ENCODE measurements at regions not wholly inside any gene's neighbourhood (a gene's known extent, or its start where the extent isn't known, plus 50 kb on each side); places are given as distances from the start of the nearest gene placed in this dataset.
"Not testable (repeated sequence)": the region's sequence is repeated elsewhere in the genome, so short reads cannot be mapped to it uniquely, and the experiment has no call there.

GRCh38 chr14:105635560-105635959, 109.2 kb downstream of the TMEM121 start:
- no peak for DNase-seq (ENCODE audit: low read depth in 2 of 3, low spot score in 2 of 3)

- not testable (repeated sequence) for DNase-seq (ENCODE audit: low read depth in 2 of 3, low spot score in 2 of 3)
Observed at GRCh38 chr14:105636021-105636420, 109.6 kb downstream of the TMEM121 start.

GRCh38 chr14:105636935-105637334, 110.6 kb downstream of the TMEM121 start:
- no peak for DNase-seq (ENCODE audit: low read depth in 2 of 3, low spot score in 2 of 3)

- DNase-seq (ENCODE audit: low read depth in 2 of 3, low spot score in 2 of 3), result not testable (repeated sequence)
Observed at GRCh38 chr14:105637345-105637744, 111.0 kb downstream of the TMEM121 start.

- not testable (repeated sequence) for DNase-seq (ENCODE audit: low read depth in 2 of 3, low spot score in 2 of 3)
Observed at GRCh38 chr14:105639969-105640931, 113.9 kb downstream of the TMEM121 start.

- DNase-seq (ENCODE audit: low read depth in 2 of 3, low spot score in 2 of 3), result no peak
Observed at GRCh38 chr14:105641075-105641937, 114.9 kb downstream of the TMEM121 start.

- not testable (repeated sequence) for DNase-seq (ENCODE audit: low read depth in 2 of 3, low spot score in 2 of 3)
Observed at GRCh38 chr14:105641951-105642350, 115.6 kb downstream of the TMEM121 start.

- not testable (repeated sequence) for DNase-seq (ENCODE audit: low read depth in 2 of 3, low spot score in 2 of 3)
Observed at GRCh38 chr14:105642486-105642885, 116.1 kb downstream of the TMEM121 start.

- DNase-seq (ENCODE audit: low read depth in 2 of 3, low spot score in 2 of 3), result not testable (repeated sequence)
Observed at GRCh38 chr14:105643406-105644052, 117.1 kb downstream of the TMEM121 start.

- not testable (repeated sequence) for DNase-seq (ENCODE audit: low read depth in 2 of 3, low spot score in 2 of 3)
Observed at GRCh38 chr14:105644053-105644435, 117.7 kb downstream of the TMEM121 start.

GRCh38 chr14:105644457-105644856, 118.1 kb downstream of the TMEM121 start:
- DNase-seq (ENCODE audit: low read depth in 2 of 3, low spot score in 2 of 3), result not testable (repeated sequence)

GRCh38 chr14:105644891-105645290, 118.5 kb downstream of the TMEM121 start:
- not testable (repeated sequence) for DNase-seq (ENCODE audit: low read depth in 2 of 3, low spot score in 2 of 3)

- DNase-seq (ENCODE audit: low read depth in 2 of 3, low spot score in 2 of 3), result not testable (repeated sequence)
Observed at GRCh38 chr14:105645389-105645788, 119.0 kb downstream of the TMEM121 start.

GRCh38 chr14:105646175-105646574, 119.8 kb downstream of the TMEM121 start:
- DNase-seq (ENCODE audit: low read depth in 2 of 3, low spot score in 2 of 3), result no peak

- not testable (repeated sequence) for DNase-seq (ENCODE audit: low read depth in 2 of 3, low spot score in 2 of 3)
Observed at GRCh38 chr14:105646711-105647281, 120.4 kb downstream of the TMEM121 start.

GRCh38 chr14:105647426-105647783, 121.0 kb downstream of the TMEM121 start:
- not testable (repeated sequence) for DNase-seq (ENCODE audit: low read depth in 2 of 3, low spot score in 2 of 3)

- no peak for DNase-seq (ENCODE audit: low read depth in 2 of 3, low spot score in 2 of 3)
Observed at GRCh38 chr14:105647784-105648608, 121.6 kb downstream of the TMEM121 start.

GRCh38 chr14:105648609-105649535, 122.5 kb downstream of the TMEM121 start:
- DNase-seq (ENCODE audit: low read depth in 2 of 3, low spot score in 2 of 3), result not testable (repeated sequence)

GRCh38 chr14:105652317-105652716, 125.9 kb downstream of the TMEM121 start:
- not testable (repeated sequence) for DNase-seq (ENCODE audit: low read depth in 2 of 3, low spot score in 2 of 3)

Data from activated CD8-positive, alpha-beta memory T cell treated with anti-CD3 and anti-CD28 coated beads for 48 hours (primary cell).